ENCODE measurements at regions not wholly inside any gene's neighbourhood (a gene's known extent, or its start where the extent isn't known, plus 50 kb on each side); places are given as distances from the start of the nearest gene placed in this dataset.
"Not testable (repeated sequence)": the region's sequence is repeated elsewhere in the genome, so short reads cannot be mapped to it uniquely, and the experiment has no call there.

DNA sequence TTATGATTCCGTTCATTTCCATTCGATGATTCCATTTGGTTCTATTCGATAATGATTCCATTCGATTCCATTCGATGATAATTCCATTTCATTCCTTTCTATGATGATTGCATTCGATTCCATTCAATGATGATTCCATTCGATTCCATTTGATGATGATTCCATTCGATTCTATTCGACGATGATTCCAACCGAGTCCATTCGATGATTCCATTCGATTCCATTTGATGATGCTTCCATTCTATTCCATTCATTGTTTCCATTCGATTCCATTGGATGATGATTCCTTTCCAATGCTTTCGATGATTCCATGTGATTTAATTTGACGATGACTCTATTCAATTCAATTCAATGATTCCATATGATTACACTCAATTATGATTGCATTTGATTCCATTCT, 1093.5 kb downstream of the RPIA start:
- no peaks in the 10 kb centered on the region for H3K4me1 ChIP-seq
- no peaks in the 10 kb centered on the region for H3K36me3 ChIP-seq
- no peak overlapping the region for H3K4me3 ChIP-seq
- 87 to 90% methylated on average over 16 of the region's 16 CpGs for WGBS, 2 donors
- H3K27me3 ChIP-seq = no peaks in the 10 kb centered on the region
- TF ChIP-seq EP300 (IDR thresholded peaks at IDR 0.05) (no peak), CTCF (IDR thresholded peaks at IDR 0.05) (no peak), POLR2A (IDR thresholded peaks at IDR 0.05) (no peak)
- peaks cover 0 to 94% (median 39%) of the 10 kb centered on the region in 4 donors for H3K9me3 ChIP-seq
- DNase-seq (ENCODE audit: low spot score in 2 of 2) = no peak
- H3K27ac ChIP-seq = no peak overlapping the region

- H3K4me3 ChIP-seq; H3K27ac ChIP-seq; H3K27me3 ChIP-seq; H3K36me3 ChIP-seq; DNase-seq (ENCODE audit: low spot score in 2 of 2); H3K4me1 ChIP-seq: not testable (repeated sequence)
- peaks cover 0 to 94% (median 38%) of the 10 kb centered on the region in 4 donors for H3K9me3 ChIP-seq
- 80 to 83% methylated on average over 15 of the region's 15 CpGs for WGBS, 2 donors
Observed at GRCh38 chr2:89785528-89785927, 1094.1 kb downstream of the RPIA start.

- not testable (repeated sequence) for H3K36me3 ChIP-seq; H3K27me3 ChIP-seq; H3K4me3 ChIP-seq; H3K4me1 ChIP-seq; DNase-seq (ENCODE audit: low spot score in 2 of 2); H3K27ac ChIP-seq
- H3K9me3 ChIP-seq = peaks cover 0 to 94% (median 33%) of the 10 kb centered on the region in 4 donors
- WGBS, 2 donors = 77 to 84% methylated on average over 16 of the region's 16 CpGs
Observed at GRCh38 chr2:89786642-89787041, 1095.2 kb downstream of the RPIA start.

GRCh38 chr2:89795530-89795929, 1104.1 kb downstream of the RPIA start:
- not testable (repeated sequence) for H3K4me3 ChIP-seq; H3K4me1 ChIP-seq; H3K36me3 ChIP-seq; H3K27me3 ChIP-seq; DNase-seq (ENCODE audit: low spot score in 2 of 2); H3K27ac ChIP-seq
- 85% methylated on average over 17 of the region's 17 CpGs for WGBS, 2 donors
- H3K9me3 ChIP-seq = peaks cover 0 to 99% (median 27%) of the 10 kb centered on the region in 4 donors

GRCh38 chr2:89797320-89798038, 1106.0 kb downstream of the RPIA start:
- no peak overlapping the region for H3K4me3 ChIP-seq
- peaks cover 0 to 99% (median 29%) of the 10 kb centered on the region in 4 donors for H3K9me3 ChIP-seq
- 79 to 80% methylated on average over 15 of the region's 15 CpGs for WGBS, 2 donors
- no peak overlapping the region for H3K27ac ChIP-seq
- H3K36me3 ChIP-seq = no peaks in the 10 kb centered on the region
- no peaks in the 10 kb centered on the region for H3K27me3 ChIP-seq
- H3K4me1 ChIP-seq = no peaks in the 10 kb centered on the region
- no peak for DNase-seq (ENCODE audit: low spot score in 2 of 2)
- TF ChIP-seq POLR2A (IDR thresholded peaks at IDR 0.05) = no peak
- no peak for TF ChIP-seq CTCF (IDR thresholded peaks at IDR 0.05)
- TF ChIP-seq EP300 (IDR thresholded peaks at IDR 0.05) = no peak

GRCh38 chr2:89801207-89801606, 1109.7 kb downstream of the RPIA start:
- H3K27ac ChIP-seq; H3K27me3 ChIP-seq; H3K4me3 ChIP-seq; H3K36me3 ChIP-seq; DNase-seq (ENCODE audit: low spot score in 2 of 2); H3K4me1 ChIP-seq: not testable (repeated sequence)
- 76 to 81% methylated on average over 18 of the region's 18 CpGs for WGBS, 2 donors
- H3K9me3 ChIP-seq = peaks cover 0 to 100% (median 39%) of the 10 kb centered on the region in 4 donors

DNA sequence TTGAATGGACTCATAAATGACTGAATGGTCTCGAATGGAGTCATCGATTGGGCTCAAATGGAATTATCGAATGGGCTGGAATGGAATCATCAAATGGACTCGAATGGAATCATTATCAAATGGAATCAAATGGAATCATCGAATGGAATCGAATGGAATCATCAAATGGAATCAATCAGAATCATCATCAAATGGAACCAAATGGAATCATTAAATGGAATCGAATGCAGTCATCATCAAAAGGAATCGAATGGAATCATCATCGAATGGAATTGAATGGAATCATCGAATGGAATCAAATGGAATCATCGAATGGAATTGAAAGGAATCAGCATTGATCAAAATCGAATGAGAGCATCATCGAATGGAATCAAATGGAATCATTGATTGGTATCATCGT, 1114.9 kb downstream of the RPIA start:
- not testable (repeated sequence) for H3K27ac ChIP-seq; H3K4me3 ChIP-seq; H3K36me3 ChIP-seq; H3K4me1 ChIP-seq; H3K27me3 ChIP-seq; DNase-seq (ENCODE audit: low spot score in 2 of 2)
- WGBS, 2 donors = 75 to 81% methylated on average over 14 of the region's 14 CpGs
- H3K9me3 ChIP-seq = peaks cover 0 to 94% (median 33%) of the 10 kb centered on the region in 4 donors

GRCh38 chr2:89811295-89811694, 1119.8 kb downstream of the RPIA start:
- H3K36me3 ChIP-seq = no peaks in the 10 kb centered on the region
- WGBS, 2 donors = 71 to 75% methylated on average over 11 of the region's 11 CpGs
- peaks cover 0 to 92% (median 29%) of the 10 kb centered on the region in 4 donors for H3K9me3 ChIP-seq
- H3K4me1 ChIP-seq = no peaks in the 10 kb centered on the region
- H3K27ac ChIP-seq = no peak overlapping the region
- TF ChIP-seq EP300 (IDR thresholded peaks at IDR 0.05) (no peak), CTCF (IDR thresholded peaks at IDR 0.05) (no peak), POLR2A (IDR thresholded peaks at IDR 0.05) (no peak)
- no peaks in the 10 kb centered on the region for H3K27me3 ChIP-seq
- H3K4me3 ChIP-seq = no peak overlapping the region
- no peak for DNase-seq (ENCODE audit: low spot score in 2 of 2)

- H3K27ac ChIP-seq; H3K4me3 ChIP-seq; H3K4me1 ChIP-seq; H3K27me3 ChIP-seq; H3K36me3 ChIP-seq; DNase-seq (ENCODE audit: low spot score in 2 of 2): not testable (repeated sequence)
- 76 to 77% methylated on average over 14 of the region's 14 CpGs for WGBS, 2 donors
- H3K9me3 ChIP-seq = peaks cover 0 to 90% (median 27%) of the 10 kb centered on the region in 4 donors
Observed at GRCh38 chr2:89811910-89812309, 1120.4 kb downstream of the RPIA start.

DNA sequence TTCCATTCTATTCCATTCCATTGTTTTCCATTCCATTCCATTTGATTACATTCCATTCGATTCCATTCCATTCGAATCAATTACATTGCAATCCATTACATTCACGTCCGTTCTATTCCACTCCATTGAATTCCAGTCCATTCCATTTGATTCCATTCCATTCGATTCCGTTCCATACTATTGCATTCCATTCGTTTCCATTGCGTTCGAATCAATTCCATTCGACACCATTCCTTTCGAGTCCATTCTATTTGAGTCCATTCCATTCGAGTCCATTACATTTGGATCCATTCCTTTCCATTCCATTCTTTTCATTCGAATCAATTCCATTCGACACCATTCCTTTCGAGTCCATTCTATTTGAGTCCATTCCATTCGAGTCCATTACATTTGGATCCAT, 1122.9 kb downstream of the RPIA start:
- not testable (repeated sequence) for H3K36me3 ChIP-seq; H3K4me3 ChIP-seq; H3K27ac ChIP-seq; H3K27me3 ChIP-seq; DNase-seq (ENCODE audit: low spot score in 2 of 2); H3K4me1 ChIP-seq
- WGBS, 2 donors = 85 to 88% methylated on average over 16 of the region's 16 CpGs
- peaks cover 0 to 96% (median 31%) of the 10 kb centered on the region in 4 donors for H3K9me3 ChIP-seq

All from tibial nerve (tissue), 4 donors.